Stimulated activated naive CD8-positive, alpha-beta T cell treated with anti-CD3 and anti-CD28 coated beads, Interleukin-15, amount 100 ng/mL, for 72 hours (primary cell): ENCODE measurements at regions not wholly inside any gene's neighbourhood (a gene's known extent, or its start where the extent isn't known, plus 50 kb on each side); places are given as distances from the start of the nearest gene placed in this dataset.

Source experiments
- ATAC-seq: fragments of 150-1000 bp; cut with Tn5 transposase; 2 replicates; pipeline ENCODE4 v1.10.0; 2021; ENCODE audit warnings: mild to moderate bottlenecking, moderate library complexity
- DNase-seq, 2 donors: peaks; one replicate each; pipeline ENCODE4 v3.0.0; 2021 to 2022
- H3K27ac Mint-ChIP-seq, 2 donors: one replicate each; pipeline ENCODE4 v1.8.0; 2022; ENCODE audit warnings: mild to moderate bottlenecking in 2 of 2, mixed read lengths in 2 of 2, moderate library complexity in 2 of 2
- H3K27me3 Mint-ChIP-seq: one replicate; pipeline ENCODE4 v1.8.0; 2022; ENCODE audit warnings: mixed read lengths
- H3K4me1 Mint-ChIP-seq: one replicate; pipeline ENCODE4 v1.8.0; 2022; ENCODE audit warnings: mild to moderate bottlenecking, mixed read lengths
- H3K4me3 Mint-ChIP-seq, 2 donors: one replicate each; pipeline ENCODE4 v1.8.0; 2022; ENCODE audit warnings: mild to moderate bottlenecking in 2 of 2, mixed read lengths in 2 of 2, moderate library complexity in 1 of 2
- H3K9me3 Mint-ChIP-seq, 2 donors: one replicate each; pipeline ENCODE4 v1.8.0; 2022; ENCODE audit warnings: mixed read lengths in 2 of 2

- Mint-ChIP-seq H3K9me3 (peaks cover 9 to 21% of the 10 kb centered on the region in 2 donors), H3K27ac (no peak overlapping the region), H3K4me3 (no peak overlapping the region), H3K27me3 (no peaks in the 10 kb centered on the region), H3K4me1 (no peaks in the 10 kb centered on the region)
- no peak for ATAC-seq
- no peak for DNase-seq
Observed at GRCh38 chr4:19329077-19329476, 922.6 kb upstream of the SLIT2 start.

GRCh38 chr4:19327364-19327763, 924.3 kb upstream of the SLIT2 start:
- no peaks in the 10 kb centered on the region for H3K27me3 Mint-ChIP-seq
- H3K27ac Mint-ChIP-seq = no peak overlapping the region
- H3K4me1 Mint-ChIP-seq = no peaks in the 10 kb centered on the region
- ATAC-seq (no peak), DNase-seq (no peak)
- H3K4me3 Mint-ChIP-seq = no peak overlapping the region
- peaks cover 0 to 19% of the 10 kb centered on the region in 2 donors for H3K9me3 Mint-ChIP-seq

- no peak for ATAC-seq
Observed at GRCh38 chr4:19324184-19324583, 927.5 kb upstream of the SLIT2 start.

DNA sequence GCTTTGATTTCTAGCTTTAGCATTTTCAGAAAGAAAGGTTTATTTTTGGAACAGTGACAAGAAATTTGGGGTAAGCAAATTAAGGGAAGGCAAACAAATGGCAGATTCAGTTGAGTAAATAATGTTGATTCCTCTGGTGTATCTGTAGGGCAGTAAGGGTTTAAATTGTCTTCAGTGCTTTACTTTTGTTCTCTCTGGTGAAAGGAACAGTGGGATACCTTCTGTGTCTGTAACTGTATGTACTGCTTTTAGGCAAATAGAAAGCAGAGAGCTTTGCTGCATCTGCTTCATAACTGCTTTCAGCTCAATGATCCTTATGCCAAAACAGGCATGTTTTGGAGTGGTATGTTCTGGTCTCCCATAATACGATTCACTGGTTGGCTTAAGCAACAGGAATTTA, 932.1 kb upstream of the SLIT2 start:
- ATAC-seq (no peak), DNase-seq (no peak)
- H3K9me3 Mint-ChIP-seq = peaks cover 7 to 10% of the 10 kb centered on the region in 2 donors
- H3K27me3 Mint-ChIP-seq = no peaks in the 10 kb centered on the region
- no peak overlapping the region for H3K27ac Mint-ChIP-seq
- H3K4me3 Mint-ChIP-seq = no peak overlapping the region
- H3K4me1 Mint-ChIP-seq = no peaks in the 10 kb centered on the region

More at GRCh38 chr4:19324184-19324583, 927.5 kb upstream of the SLIT2 start:
- Mint-ChIP-seq H3K4me1 (no peaks in the 10 kb centered on the region), H3K9me3 (peaks cover 0 to 19% of the 10 kb centered on the region in 2 donors), H3K4me3 (no peak overlapping the region), H3K27ac (no peak overlapping the region), H3K27me3 (no peaks in the 10 kb centered on the region)
- no peak for DNase-seq

DNA sequence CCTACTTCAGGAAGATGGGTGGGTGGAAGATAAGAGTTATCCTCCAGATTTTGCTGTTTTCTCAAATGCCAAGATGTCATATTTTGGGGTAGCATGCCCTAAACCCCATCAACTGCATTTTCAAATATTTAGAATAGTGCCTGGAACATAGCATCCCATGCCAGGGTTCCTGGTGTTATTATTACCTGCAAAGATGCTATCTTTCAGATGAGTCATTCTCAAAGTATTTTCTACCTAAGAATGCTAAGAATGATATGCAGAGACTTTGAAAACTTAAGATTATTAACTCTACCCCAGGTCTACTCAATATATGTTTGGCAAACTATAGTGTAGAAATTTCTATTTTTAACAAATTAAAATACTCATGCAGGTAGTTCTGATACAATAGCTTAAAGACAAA, 934.3 kb upstream of the SLIT2 start:
- no peak for ATAC-seq
- no peak overlapping the region for H3K4me3 Mint-ChIP-seq
- H3K4me1 Mint-ChIP-seq = no peaks in the 10 kb centered on the region
- H3K27me3 Mint-ChIP-seq = no peaks in the 10 kb centered on the region
- H3K9me3 Mint-ChIP-seq = peaks cover 5 to 11% of the 10 kb centered on the region in 2 donors
- no peak for DNase-seq
- H3K27ac Mint-ChIP-seq = no peak overlapping the region

DNA sequence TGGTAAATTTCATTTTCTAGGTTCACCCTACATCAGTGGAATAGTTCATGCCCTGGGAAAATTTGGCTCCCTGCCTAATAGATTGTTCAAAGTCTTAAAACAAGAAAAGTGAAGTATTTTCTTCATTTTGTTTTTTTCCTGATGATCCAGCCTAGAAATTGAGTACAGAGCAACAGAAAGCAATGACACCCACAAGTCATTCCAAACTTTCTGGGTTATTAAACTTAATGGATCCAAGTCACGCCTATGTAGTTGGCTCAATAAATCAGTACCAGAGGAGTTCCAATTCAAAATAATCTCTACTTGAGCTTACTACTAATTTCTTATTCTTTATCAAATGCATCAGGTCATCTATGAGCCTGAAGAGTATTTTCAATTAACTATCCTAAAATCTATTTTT, 937.6 kb upstream of the SLIT2 start:
- Mint-ChIP-seq H3K4me1 (no peaks in the 10 kb centered on the region), H3K27me3 (no peaks in the 10 kb centered on the region), H3K9me3 (peaks cover 9 to 15% of the 10 kb centered on the region in 2 donors), H3K27ac (no peak overlapping the region), H3K4me3 (no peak overlapping the region)
- no peak for DNase-seq
- ATAC-seq = no peak

GRCh38 chr4:19309378-19309777, 942.3 kb upstream of the SLIT2 start:
- H3K4me3 Mint-ChIP-seq = no peak overlapping the region
- H3K4me1 Mint-ChIP-seq = no peaks in the 10 kb centered on the region
- H3K27ac Mint-ChIP-seq = no peak overlapping the region
- DNase-seq (no peak), ATAC-seq (no peak)
- no peaks in the 10 kb centered on the region for H3K27me3 Mint-ChIP-seq
- H3K9me3 Mint-ChIP-seq = peaks cover 7 to 14% of the 10 kb centered on the region in 2 donors

DNA sequence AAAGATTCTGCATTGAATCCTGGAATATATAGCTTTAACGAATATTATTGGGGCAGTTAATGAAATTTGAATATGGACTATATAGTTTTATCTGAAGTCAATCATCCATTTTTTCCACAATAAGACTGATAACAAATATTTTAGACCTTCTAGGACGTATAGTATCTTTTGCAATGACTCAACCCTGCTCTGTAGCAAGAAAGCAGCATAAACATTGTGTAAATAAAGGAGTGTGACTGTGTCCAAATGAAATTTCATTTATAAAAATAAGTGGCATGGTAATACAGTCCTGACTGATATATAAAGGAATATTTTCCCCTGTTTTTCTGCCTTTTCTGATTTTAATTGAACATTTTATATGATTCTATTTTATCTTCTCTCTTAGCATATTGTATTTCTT, 947.7 kb upstream of the SLIT2 start:
- ATAC-seq = no peak
- no peaks in the 10 kb centered on the region for H3K27me3 Mint-ChIP-seq
- peaks cover 0 to 12% of the 10 kb centered on the region in 2 donors for H3K9me3 Mint-ChIP-seq
- DNase-seq = no peak
- no peaks in the 10 kb centered on the region for H3K4me1 Mint-ChIP-seq
- no peak overlapping the region for H3K4me3 Mint-ChIP-seq
- H3K27ac Mint-ChIP-seq = no peak overlapping the region

GRCh38 chr4:19301527-19301926, 950.2 kb upstream of the SLIT2 start:
- DNase-seq (no peak), ATAC-seq (no peak)
- H3K4me1 Mint-ChIP-seq = no peaks in the 10 kb centered on the region
- peaks cover 0 to 12% of the 10 kb centered on the region in 2 donors for H3K9me3 Mint-ChIP-seq
- no peak overlapping the region for H3K27ac Mint-ChIP-seq
- no peak overlapping the region for H3K4me3 Mint-ChIP-seq
- H3K27me3 Mint-ChIP-seq = no peaks in the 10 kb centered on the region

- ATAC-seq = no peak
- no peak overlapping the region for H3K4me3 Mint-ChIP-seq
- no peak for DNase-seq
- peaks cover 8 to 12% of the 10 kb centered on the region in 2 donors for H3K9me3 Mint-ChIP-seq
- H3K27ac Mint-ChIP-seq = no peak overlapping the region
- H3K27me3 Mint-ChIP-seq = no peaks in the 10 kb centered on the region
- no peaks in the 10 kb centered on the region for H3K4me1 Mint-ChIP-seq
Observed at GRCh38 chr4:19300213-19300612, 951.5 kb upstream of the SLIT2 start.

- Mint-ChIP-seq H3K27me3 (no peaks in the 10 kb centered on the region), H3K9me3 (peaks cover 12 to 17% of the 10 kb centered on the region in 2 donors), H3K4me3 (no peak overlapping the region), H3K27ac (no peak overlapping the region), H3K4me1 (no peaks in the 10 kb centered on the region)
- no peak for DNase-seq
- no peak for ATAC-seq
Observed at GRCh38 chr4:19298998-19299397, 952.7 kb upstream of the SLIT2 start.

GRCh38 chr4:19293781-19294180, 957.9 kb upstream of the SLIT2 start:
- Mint-ChIP-seq H3K9me3 (peaks cover 28 to 49% of the 10 kb centered on the region in 2 donors), H3K27me3 (no peaks in the 10 kb centered on the region), H3K4me3 (no peak overlapping the region), H3K27ac (no peak overlapping the region), H3K4me1 (no peaks in the 10 kb centered on the region)
- ATAC-seq (no peak), DNase-seq (no peak)

- Mint-ChIP-seq H3K9me3 (peaks cover 26 to 49% of the 10 kb centered on the region in 2 donors), H3K27me3 (no peaks in the 10 kb centered on the region), H3K4me1 (no peaks in the 10 kb centered on the region), H3K27ac (no peak overlapping the region), H3K4me3 (no peak overlapping the region)
- DNase-seq = no peak
- no peak for ATAC-seq
Observed at GRCh38 chr4:19293080-19293479, 958.6 kb upstream of the SLIT2 start.

DNA sequence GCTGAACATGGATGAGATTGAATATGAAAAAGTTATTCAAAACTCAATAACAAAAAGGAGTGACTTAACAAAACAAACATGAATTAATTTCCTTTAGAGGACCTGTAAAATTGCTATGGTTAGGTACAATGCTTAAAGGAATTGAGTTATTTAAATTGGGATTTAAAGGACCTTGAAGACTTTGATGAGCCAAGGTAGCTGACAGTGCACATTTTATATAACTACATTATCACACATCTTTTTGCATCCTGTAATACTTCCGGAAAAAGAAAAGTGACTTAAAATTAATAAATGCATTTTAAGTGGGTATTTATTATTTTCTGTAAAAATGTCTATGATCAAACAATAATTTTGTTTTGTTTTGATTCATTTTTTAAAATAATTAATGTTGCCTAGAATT, 964.8 kb upstream of the SLIT2 start:
- no peaks in the 10 kb centered on the region for H3K27me3 Mint-ChIP-seq
- H3K4me1 Mint-ChIP-seq = no peaks in the 10 kb centered on the region
- no peak overlapping the region for H3K4me3 Mint-ChIP-seq
- no peak overlapping the region for H3K27ac Mint-ChIP-seq
- H3K9me3 Mint-ChIP-seq = peaks cover 7 to 25% of the 10 kb centered on the region in 2 donors
- ATAC-seq (no peak), DNase-seq (no peak)

GRCh38 chr4:19285146-19285545, 966.6 kb upstream of the SLIT2 start:
- no peaks in the 10 kb centered on the region for H3K27me3 Mint-ChIP-seq
- H3K4me1 Mint-ChIP-seq = no peaks in the 10 kb centered on the region
- H3K27ac Mint-ChIP-seq = no peak overlapping the region
- no peak for ATAC-seq
- peaks cover 12 to 25% of the 10 kb centered on the region in 2 donors for H3K9me3 Mint-ChIP-seq
- no peak overlapping the region for H3K4me3 Mint-ChIP-seq
- DNase-seq = no peak

DNA sequence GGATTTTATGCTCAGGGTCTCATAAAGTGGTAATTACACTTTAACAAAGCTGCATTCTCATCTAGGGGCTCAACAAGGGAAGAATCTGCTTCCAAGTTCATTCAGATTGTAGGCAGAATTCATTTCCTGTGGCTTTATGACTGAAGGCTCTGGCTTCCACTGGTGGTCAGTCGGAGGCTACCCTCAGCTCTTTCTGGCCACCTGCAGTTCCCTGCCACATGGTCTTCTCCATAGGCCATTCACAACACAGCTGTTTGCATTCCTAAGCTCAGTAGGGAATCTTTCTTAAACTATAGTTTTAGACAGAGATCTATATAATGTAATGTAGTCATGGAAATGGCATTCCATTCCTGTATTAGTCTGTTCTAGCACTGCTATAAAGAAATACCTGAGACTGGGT, 973.0 kb upstream of the SLIT2 start:
- no peak for ATAC-seq
- peaks cover 21 to 32% of the 10 kb centered on the region in 2 donors for H3K9me3 Mint-ChIP-seq
- H3K4me1 Mint-ChIP-seq = no peaks in the 10 kb centered on the region
- no peak overlapping the region for H3K27ac Mint-ChIP-seq
- H3K4me3 Mint-ChIP-seq = no peak overlapping the region
- no peaks in the 10 kb centered on the region for H3K27me3 Mint-ChIP-seq
- no peak for DNase-seq

- H3K4me1 Mint-ChIP-seq = no peaks in the 10 kb centered on the region
- no peak overlapping the region for H3K4me3 Mint-ChIP-seq
- ATAC-seq (no peak), DNase-seq (no peak)
- H3K27ac Mint-ChIP-seq = no peak overlapping the region
- no peaks in the 10 kb centered on the region for H3K27me3 Mint-ChIP-seq
- H3K9me3 Mint-ChIP-seq = peaks cover 12 to 23% of the 10 kb centered on the region in 2 donors
Observed at GRCh38 chr4:19266566-19266965, 985.1 kb upstream of the SLIT2 start.
